Astrocyte (in vitro differentiated cells and primary cell): ENCODE measurements at regions not wholly inside any gene's neighbourhood (a gene's known extent, or its start where the extent isn't known, plus 50 kb on each side); places are given as distances from the start of the nearest gene placed in this dataset. TPM values are rescaled to one million over a fixed set of nuclear protein-coding genes. Genes with fewer than 3 reads are reported as not detected.
"Not testable (repeated sequence)": the region's sequence is repeated elsewhere in the genome, so short reads cannot be mapped to it uniquely, and the experiment has no call there.

Source experiments
- DNase-seq: peaks from one replicate; pipeline ENCODE4 v3.0.0-alpha.2; 2010; ENCODE audit warnings: low read depth
- FAIRE-seq: peaks from 2 replicates; lab custom pipeline; 2011; peaks lifted over from hg19 to GRCh38; lab: Jason Lieb, UNC
- H2AFZ ChIP-seq: 2 replicates; pipeline ENCODE4 v1.6.0; 2012; ENCODE audit warnings: low read depth, low read length, inconsistent platforms
- H3K27ac ChIP-seq: 2 replicates; pipeline ENCODE4 v1.5.1; 2011; ENCODE audit warnings: low read depth, low read length, inconsistent platforms
- H3K27me3 ChIP-seq: 2 replicates; pipeline ENCODE4 v1.6.0; 2011; ENCODE audit warnings: low read length, inconsistent platforms; ENCODE audit not compliant: insufficient read depth
- H3K36me3 ChIP-seq: 2 replicates; pipeline ENCODE4 v1.5.1; 2011; ENCODE audit warnings: low read length, inconsistent platforms; ENCODE audit not compliant: insufficient read depth
- H3K4me1 ChIP-seq: 2 replicates; pipeline ENCODE4 v1.5.1; 2011; ENCODE audit warnings: low read length, inconsistent platforms; ENCODE audit not compliant: insufficient read depth
- H3K4me2 ChIP-seq: 2 replicates; pipeline ENCODE4 v1.6.0; 2012; ENCODE audit warnings: low read length, inconsistent platforms
- H3K4me3 ChIP-seq: 2 replicates; pipeline ENCODE4 v1.5.1; 2011; ENCODE audit warnings: low read depth, mild to moderate bottlenecking, low read length, inconsistent platforms; ENCODE audit not compliant: insufficient read depth
- H3K79me2 ChIP-seq: 2 replicates; pipeline ENCODE4 v1.6.0; 2012; ENCODE audit warnings: mild to moderate bottlenecking, low read length, inconsistent platforms; ENCODE audit not compliant: insufficient read depth
- H3K9ac ChIP-seq: 2 replicates; pipeline ENCODE4 v1.6.0; 2012; ENCODE audit warnings: mild to moderate bottlenecking, low read length, inconsistent platforms
- H3K9me3 ChIP-seq: 2 replicates; pipeline ENCODE4 v1.5.1; 2012; ENCODE audit warnings: low read depth, mild to moderate bottlenecking, low read length, inconsistent platforms; ENCODE audit not compliant: insufficient read depth
- H4K20me1 ChIP-seq: 2 replicates; pipeline ENCODE4 v1.6.0; 2012; ENCODE audit warnings: low read length, inconsistent platforms; ENCODE audit not compliant: insufficient read depth
- H3K27ac Mint-ChIP-seq: one replicate; pipeline ENCODE4 v1.8.0; 2021; ENCODE audit warnings: mild to moderate bottlenecking, mixed read lengths; ENCODE audit not compliant: unreplicated experiment
- H3K27me3 Mint-ChIP-seq: one replicate; pipeline ENCODE4 v1.8.0; 2021; ENCODE audit warnings: low read depth, mixed read lengths; ENCODE audit not compliant: unreplicated experiment
- H3K36me3 Mint-ChIP-seq: one replicate; pipeline ENCODE4 v1.8.0; 2021; ENCODE audit warnings: low read depth, mixed read lengths; ENCODE audit not compliant: unreplicated experiment
- H3K4me1 Mint-ChIP-seq: one replicate; pipeline ENCODE4 v1.8.0; 2021; ENCODE audit warnings: low read depth, mixed read lengths; ENCODE audit not compliant: unreplicated experiment
- H3K4me3 Mint-ChIP-seq: one replicate; pipeline ENCODE4 v1.8.0; 2021; ENCODE audit warnings: mild to moderate bottlenecking, moderate library complexity, mixed read lengths; ENCODE audit not compliant: unreplicated experiment
- H3K9me3 Mint-ChIP-seq: one replicate; pipeline ENCODE4 v1.8.0; 2021; ENCODE audit warnings: mild to moderate bottlenecking, mixed read lengths; ENCODE audit not compliant: unreplicated experiment
- microRNA-seq: library from miRNA; unstranded; fragments of <30 nt; microRNA quantifications from one replicate; pipeline ENCODE4 v1.2.0, GENCODE V29; 2020

DNA sequence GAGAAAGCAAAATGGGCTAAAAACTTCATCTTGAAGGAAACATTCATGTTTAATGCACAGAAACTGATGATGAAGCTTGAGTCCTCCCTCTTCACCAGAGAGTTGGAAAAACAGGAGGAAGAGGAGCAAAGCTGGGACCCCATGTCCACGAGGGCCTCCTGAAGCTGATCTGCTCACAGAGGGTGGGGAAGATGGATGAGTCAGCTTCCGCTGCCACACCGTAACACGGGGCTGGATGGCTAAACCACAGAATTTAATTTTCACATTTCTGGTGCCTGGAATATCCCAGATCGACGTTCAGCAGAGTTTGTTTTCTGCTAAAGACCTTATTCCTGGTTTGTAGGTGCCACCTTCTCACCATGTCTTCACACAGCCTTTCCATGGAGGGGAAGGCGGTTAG is 634.4 kb downstream of the RPIA start:
- H3K79me2 ChIP-seq, H3K27ac Mint-ChIP-seq, H2AFZ ChIP-seq, H3K27ac ChIP-seq, H3K36me3 ChIP-seq, H3K4me1 Mint-ChIP-seq, H3K27me3 ChIP-seq, H3K9ac ChIP-seq, FAIRE-seq, H3K4me1 ChIP-seq, H4K20me1 ChIP-seq, H3K4me3 Mint-ChIP-seq, H3K4me3 ChIP-seq, H3K9me3 ChIP-seq, H3K36me3 Mint-ChIP-seq, H3K4me2 ChIP-seq, DNase-seq, H3K9me3 Mint-ChIP-seq, H3K27me3 Mint-ChIP-seq: not testable (repeated sequence)

DNA sequence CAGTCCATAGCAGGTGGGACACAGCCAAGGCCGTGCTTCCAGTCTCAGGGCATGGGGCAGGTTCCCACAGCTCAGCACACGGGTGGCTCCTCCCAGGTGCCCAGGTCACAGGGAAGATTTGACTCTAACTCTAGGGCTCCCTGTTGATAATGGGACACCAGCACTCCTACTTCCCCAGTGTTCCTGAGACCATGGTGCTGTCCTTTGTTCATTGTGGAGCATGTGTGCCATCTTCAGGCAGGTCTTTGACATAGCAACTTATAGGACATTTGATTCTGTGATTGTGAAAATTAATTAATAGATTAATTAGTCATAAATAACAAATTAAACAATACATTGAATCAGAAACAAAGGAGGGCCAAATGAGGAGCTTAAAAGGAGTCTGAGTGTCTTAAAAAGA is 635.0 kb downstream of the RPIA start:
- not testable (repeated sequence) for H3K9me3 ChIP-seq, H3K4me1 ChIP-seq, H4K20me1 ChIP-seq, H3K27me3 Mint-ChIP-seq, H3K27ac ChIP-seq, DNase-seq, H3K27ac Mint-ChIP-seq, H3K27me3 ChIP-seq, H3K9ac ChIP-seq, H2AFZ ChIP-seq, H3K4me3 Mint-ChIP-seq, H3K36me3 ChIP-seq, H3K4me1 Mint-ChIP-seq, H3K4me2 ChIP-seq, H3K79me2 ChIP-seq, FAIRE-seq, H3K9me3 Mint-ChIP-seq, H3K4me3 ChIP-seq, H3K36me3 Mint-ChIP-seq

DNA sequence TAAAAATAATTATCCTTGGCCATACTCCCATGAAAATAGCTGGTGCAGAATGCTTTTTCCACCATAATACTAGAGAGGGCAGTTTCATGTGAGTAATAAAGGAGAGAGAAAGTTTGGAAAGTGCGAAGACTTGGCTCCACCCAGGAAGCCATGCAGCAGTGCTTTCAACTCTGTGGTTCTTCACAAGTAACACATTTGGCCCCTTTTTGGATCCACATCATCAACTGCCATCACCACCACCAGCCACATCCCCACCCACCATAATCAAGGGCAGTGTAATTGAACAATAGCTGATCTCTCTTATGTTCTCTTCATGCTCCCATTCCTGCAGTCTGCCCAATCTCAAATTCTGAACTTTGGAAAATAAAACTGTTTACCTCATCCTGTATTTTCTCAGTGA is 637.3 kb downstream of the RPIA start:
- H4K20me1 ChIP-seq, H3K4me3 Mint-ChIP-seq, FAIRE-seq, H3K4me2 ChIP-seq, H3K4me1 Mint-ChIP-seq, H2AFZ ChIP-seq, H3K9ac ChIP-seq, H3K27me3 ChIP-seq, H3K9me3 Mint-ChIP-seq, H3K36me3 Mint-ChIP-seq, H3K36me3 ChIP-seq, DNase-seq, H3K4me1 ChIP-seq, H3K27ac Mint-ChIP-seq, H3K27ac ChIP-seq, H3K27me3 Mint-ChIP-seq, H3K4me3 ChIP-seq, H3K9me3 ChIP-seq, H3K79me2 ChIP-seq: not testable (repeated sequence)

Small RNA genes in the stretch of these regions (microRNA-seq; reads per million reads assigned to microRNA genes)
- not detected for gene MIR4436A
